ENCODE measurements at regions not wholly inside any gene's neighbourhood (a gene's known extent, or its start where the extent isn't known, plus 50 kb on each side); places are given as distances from the start of the nearest gene placed in this dataset.

GRCh38 chr2:21265752-21266151 is 142.0 kb downstream of the TDRD15 start:
- WGBS, 5 donors, result 62 to 95% (median 89%) methylated on average over 3 of the region's 3 CpGs
- Histone ChIP-seq H3K4me3 (no peak overlapping the region), H3K4me1 (peaks cover 0 to 13% (median 2%) of the 10 kb centered on the region in 4 donors), H3K36me3 (no peaks in the 10 kb centered on the region), H3K27me3 (no peaks in the 10 kb centered on the region), H3K9me3 (no peaks in the 10 kb centered on the region), H3K27ac (no peak overlapping the region)
- no peak for DNase-seq
- no peak for TF ChIP-seq CTCF (IDR thresholded peaks at IDR 0.05)
- TF ChIP-seq EP300 (IDR thresholded peaks at IDR 0.05), result no peak
- TF ChIP-seq POLR2AphosphoS5 (IDR thresholded peaks at IDR 0.05), result no peak
- TF ChIP-seq POLR2A (IDR thresholded peaks at IDR 0.05), result no peak
- intact Hi-C loops (cut with DNase I; ENCODE audit: low total_unique reads), result no loop called here

GRCh38 chr2:21267232-21267835 is 143.6 kb downstream of the TDRD15 start:
- TF ChIP-seq POLR2AphosphoS5 (IDR thresholded peaks at IDR 0.05), result no peak
- no peak for TF ChIP-seq CTCF (IDR thresholded peaks at IDR 0.05)
- TF ChIP-seq EP300 (IDR thresholded peaks at IDR 0.05), result no peak
- TF ChIP-seq POLR2A (IDR thresholded peaks at IDR 0.05), result no peak
- Histone ChIP-seq H3K27me3 (no peaks in the 10 kb centered on the region), H3K9me3 (no peaks in the 10 kb centered on the region), H3K36me3 (no peaks in the 10 kb centered on the region), H3K4me1 (peaks cover 0 to 22% (median 2%) of the 10 kb centered on the region in 4 donors), H3K27ac (no peak overlapping the region), H3K4me3 (no peak overlapping the region)
- WGBS, 5 donors, result 61 to 71% (median 68%) methylated on average over 5 of the region's 5 CpGs
- no peak for DNase-seq
- intact Hi-C loops (cut with DNase I; ENCODE audit: low total_unique reads), result no loop called here

- no peak for TF ChIP-seq EP300 (IDR thresholded peaks at IDR 0.05)
- TF ChIP-seq POLR2A (IDR thresholded peaks at IDR 0.05), result no peak
- TF ChIP-seq CTCF (IDR thresholded peaks at IDR 0.05), result no peak
- TF ChIP-seq POLR2AphosphoS5 (IDR thresholded peaks at IDR 0.05), result no peak
- Histone ChIP-seq H3K27ac (no peak overlapping the region), H3K27me3 (no peaks in the 10 kb centered on the region), H3K4me3 (no peak overlapping the region), H3K36me3 (no peaks in the 10 kb centered on the region), H3K4me1 (peaks cover 0 to 22% (median 2%) of the 10 kb centered on the region in 4 donors), H3K9me3 (no peaks in the 10 kb centered on the region)
- DNase-seq, result no peak
- WGBS, 5 donors, result 89 to 91% (median 90%) methylated on average over 13 of the region's 13 CpGs
- intact Hi-C loops (cut with DNase I; ENCODE audit: low total_unique reads), result no loop called here
Measured at GRCh38 chr2:21268197-21268877, 144.6 kb downstream of the TDRD15 start.

GRCh38 chr2:21268878-21269224 is 145.1 kb downstream of the TDRD15 start:
- DNase-seq, result no peak
- Histone ChIP-seq H3K27ac (no peak overlapping the region), H3K36me3 (no peaks in the 10 kb centered on the region), H3K4me1 (peaks cover 0 to 22% (median 2%) of the 10 kb centered on the region in 4 donors), H3K4me3 (no peak overlapping the region), H3K27me3 (no peaks in the 10 kb centered on the region), H3K9me3 (no peaks in the 10 kb centered on the region)
- intact Hi-C loops (cut with DNase I; ENCODE audit: low total_unique reads), result no loop called here
- TF ChIP-seq EP300 (IDR thresholded peaks at IDR 0.05) (no peak), POLR2A (IDR thresholded peaks at IDR 0.05) (no peak), CTCF (IDR thresholded peaks at IDR 0.05) (no peak), POLR2AphosphoS5 (IDR thresholded peaks at IDR 0.05) (no peak)
- WGBS, 5 donors, result 67 to 78% (median 71%) methylated on average over 7 of the region's 7 CpGs
